HepG2 (cell line): ENCODE measurements at regions not wholly inside any gene's neighbourhood (a gene's known extent, or its start where the extent isn't known, plus 50 kb on each side); places are given as distances from the start of the nearest gene placed in this dataset.

Source experiments
- ATAC-seq: fragments of 200-7000 bp; cut with Tn5 transposase; 3 replicates; pipeline ENCODE4 v1.9.1; 2020; ENCODE audit warnings: mild to moderate bottlenecking, moderate library complexity
- BruUV-seq: library from RNA; stranded (reverse); fragments of 400-500 nt; replicated peaks from 2 replicates; lab custom pipeline; 2021; lab: Mats Ljungman, UMichigan
- CTCF ChIA-PET: fragments of 300-600 bp; formaldehyde crosslinking; extraction: SDS; loops from one replicate; lab custom pipeline; 2021; ENCODE audit warnings: low total read pairs, inconsistent platforms, low intra/inter-chr PET ratio; lab: Yijun Ruan, JAX
- POLR2A ChIA-PET: fragments of 350-600 bp; sonication (Branson Sonifier 250); formaldehyde crosslinking; loops from one replicate; lab custom pipeline; 2020; ENCODE audit warnings: antibody characterized with exemption, inconsistent platforms; lab: Yijun Ruan, JAX
- DNase-seq: peaks from one replicate; pipeline ENCODE4 v3.0.0-alpha.2; 2015; ENCODE audit warnings: low spot score
- FAIRE-seq: peaks from 3 replicates; lab custom pipeline; 2011; peaks lifted over from hg19 to GRCh38; lab: Jason Lieb, UNC
- H2AFZ ChIP-seq: one replicate; pipeline ENCODE4 v1.6.1; 2011; ENCODE audit warnings: low read length, inconsistent platforms
- H3K27ac ChIP-seq: fragments of 300-600 bp; 3 replicates; pipeline ENCODE4 v1.8.0; 2011; ENCODE audit warnings: mixed run types, mild to moderate bottlenecking, mixed read lengths, low read length, inconsistent platforms; ENCODE audit not compliant: insufficient read depth; ENCODE audit errors: extremely low read length
- H3K27me3 ChIP-seq, 2 experiments: fragments of 200-600 bp in 1 of 2; 2 replicates in 1 of 2; 3 replicates in 1 of 2; pipeline versions ENCODE4 v1.6.0 to v1.8.0; 2011; ENCODE audit warnings: low read length in 2 of 2, mild to moderate bottlenecking in 2 of 2, moderate library complexity in 2 of 2, inconsistent platforms in 1 of 2; ENCODE audit not compliant: insufficient read depth in 2 of 2, control insufficient read depth in 1 of 2
- H3K36me3 ChIP-seq, 2 experiments: fragments of 200-600 bp in 1 of 2; replicated peaks in 1 of 2; 2 replicates in 1 of 2; 3 replicates in 1 of 2; pipeline versions ENCODE4 v1.5.1 to v1.8.0; 2011; ENCODE audit warnings: low read length in 2 of 2, inconsistent platforms in 1 of 2; ENCODE audit not compliant: insufficient read depth in 2 of 2, control insufficient read depth in 1 of 2
- H3K4me1 ChIP-seq: 2 replicates; pipeline ENCODE4 v1.5.1; 2012; ENCODE audit warnings: low read length, inconsistent platforms; ENCODE audit not compliant: insufficient read depth
- H3K4me2 ChIP-seq: 2 replicates; pipeline ENCODE4 v1.6.0; 2011; ENCODE audit warnings: low read depth, low read length, inconsistent platforms
- H3K4me3 ChIP-seq, 3 experiments: fragments of 200-600 bp in 1 of 3; sonication (generic), shearing (Covaris generic) in 1 of 3; replicated peaks in 1 of 3; 2 replicates each; pipeline ENCODE4 v1.5.1; 2011 to 2016; ENCODE audit warnings: low read length in 3 of 3, inconsistent platforms in 2 of 3, low read depth in 2 of 3, mild to moderate bottlenecking in 2 of 3, control low read depth in 1 of 3, mixed read lengths in 1 of 3; ENCODE audit not compliant: insufficient read depth in 1 of 3
- H3K79me2 ChIP-seq: one replicate; pipeline ENCODE4 v1.6.1; 2011; ENCODE audit warnings: low read length, inconsistent platforms; ENCODE audit not compliant: insufficient read depth
- H3K9ac ChIP-seq: 2 replicates; pipeline ENCODE4 v1.6.0; 2011; ENCODE audit warnings: mild to moderate bottlenecking, low read depth, low read length, inconsistent platforms; ENCODE audit not compliant: insufficient read depth
- H3K9me3 ChIP-seq: 2 replicates; pipeline ENCODE4 v1.5.1; 2012; ENCODE audit warnings: mild to moderate bottlenecking, low read length
- H4K20me1 ChIP-seq: 2 replicates; pipeline ENCODE4 v1.6.0; 2011; ENCODE audit warnings: inconsistent platforms, mild to moderate bottlenecking, low read length, moderate library complexity; ENCODE audit not compliant: insufficient read depth
- ETV5 ChIP-seq: IDR thresholded peaks from 2 replicates; pipeline ENCODE4 v1.6.1; 2018; ENCODE audit warnings: missing biosample characterization, missing genetic modification reagents, inconsistent platforms, borderline replicate concordance
- HNF1A ChIP-seq, 2 experiments: sonication (generic) in 1 of 2; formaldehyde crosslinking in 1 of 2; IDR thresholded peaks; 2 replicates each; pipeline versions ENCODE4 v1.4.0 to v1.6.1; 2016 to 2020; ENCODE audit warnings: borderline replicate concordance in 1 of 2, low read depth in 1 of 2, mild to moderate bottlenecking in 1 of 2, missing genetic modification reagents in 1 of 2
- MEIS2 ChIP-seq: sonication (generic); formaldehyde crosslinking; IDR thresholded peaks from 2 replicates; pipeline ENCODE4 v1.9.0; 2021; ENCODE audit warnings: mild to moderate bottlenecking, missing genetic modification reagents
- MNT ChIP-seq: fragments of 450-650 bp; IDR thresholded peaks from 2 replicates; pipeline ENCODE4 v1.6.1; 2016
- NCOA1 ChIP-seq: sonication (generic); formaldehyde crosslinking; IDR thresholded peaks from 2 replicates; pipeline ENCODE4 v1.9.0; 2021; ENCODE audit warnings: missing genetic modification reagents
- NCOR1 ChIP-seq: fragments of 200-600 bp; sonication (generic); IDR thresholded peaks from 2 replicates; pipeline ENCODE4 v1.7.0; 2017; ENCODE audit warnings: antibody characterized with exemption, low read length, borderline replicate concordance
- ZBTB34 ChIP-seq: sonication (generic); formaldehyde crosslinking; IDR thresholded peaks from 2 replicates; pipeline ENCODE4 v1.8.0; 2022; ENCODE audit warnings: mild to moderate bottlenecking, missing genetic modification reagents
- ZNF615 ChIP-seq: sonication (generic); formaldehyde crosslinking; IDR thresholded peaks from 2 replicates; pipeline ENCODE4 v1.5.0; 2020; ENCODE audit warnings: mild to moderate bottlenecking, missing genetic modification reagents, borderline replicate concordance
- ZNF839 ChIP-seq: sonication (generic); formaldehyde crosslinking; IDR thresholded peaks from 2 replicates; pipeline ENCODE4 v1.4.0; 2020; ENCODE audit warnings: missing genetic modification reagents, mild to moderate bottlenecking, borderline replicate concordance
- ZZZ3 ChIP-seq: sonication (generic); formaldehyde crosslinking; IDR thresholded peaks from 2 replicates; pipeline ENCODE4 v1.4.0; 2020; ENCODE audit warnings: missing genetic modification reagents, mild to moderate bottlenecking, borderline replicate concordance
- WGBS: methylation state at CpG from one replicate; pipeline ENCODE4 v1.1.6; 2017; ENCODE audit warnings: low lambda C conversion rate; 5-methylcytosine and 5-hydroxymethylcytosine counted together
- in situ Hi-C: cut with HindIII; loops from 2 replicates; pipeline ENCODE4 v1.10.0; 2017; ENCODE audit warnings: low pct_unique_long_range_greater_than_20kb; ENCODE audit not compliant: extremely low pct_ligation_motif_present
- intact Hi-C: fragments of 100-400 bp; cut with micrococcal nuclease; formaldehyde crosslinking; loops from one replicate; pipeline ENCODE4 v1.10.0; 2022; ENCODE audit not compliant: unreplicated experiment

- Histone ChIP-seq H3K27ac (no peak overlapping the region), H3K79me2 (no peaks in the 10 kb centered on the region)
- CTCF ChIA-PET: no interaction called here
Observed at GRCh38 chr12:115798309-115798917, 479.1 kb downstream of the MED13L start.

More at GRCh38 chr12:115798309-115798917, 479.1 kb downstream of the MED13L start:
- no peaks in the 10 kb centered on the region for H3K27me3 ChIP-seq
- intact Hi-C loops: no loop called here
- in situ Hi-C loops: no loop called here
- H3K9ac ChIP-seq: no peak overlapping the region
- no peaks in the 10 kb centered on the region for H4K20me1 ChIP-seq
- H3K4me3 ChIP-seq: no peak overlapping the region
- no peaks in the 10 kb centered on the region for H3K9me3 ChIP-seq
- no TSS peak for BruUV-seq
- FAIRE-seq (no peak), DNase-seq (no peak), ATAC-seq (no peak)
- H3K36me3 ChIP-seq: no peaks in the 10 kb centered on the region
- TF ChIP-seq ZBTB34 (CRISPR knock-in tag) (no peak), ZNF839 (CRISPR knock-in tag) (no peak), MEIS2 (CRISPR knock-in tag) (no peak), MNT (no peak), NCOR1 (no peak), HNF1A (IDR thresholded peaks at IDR 0.05; ENCODE audit: low read depth) (no peak), HNF1A (CRISPR knock-in tag; IDR thresholded peaks at IDR 0.05; ENCODE audit: borderline replicate concordance) (no peak), ETV5 (CRISPR knock-in tag) (no peak), NCOA1 (CRISPR knock-in tag) (no peak), ZNF615 (CRISPR knock-in tag) (no peak), ZZZ3 (CRISPR knock-in tag) (no peak)
- 48% methylated on average over 4 of the region's 4 CpGs for WGBS
- POLR2A ChIA-PET: no interaction called here
- H2AFZ ChIP-seq: no peak overlapping the region
- peaks cover 12% of the 10 kb centered on the region for H3K4me1 ChIP-seq
- no peak overlapping the region for H3K4me2 ChIP-seq
